ENCODE measurements at regions not wholly inside any gene's neighbourhood (a gene's known extent, or its start where the extent isn't known, plus 50 kb on each side); places are given as distances from the start of the nearest gene placed in this dataset.
"Not testable (repeated sequence)": the region's sequence is repeated elsewhere in the genome, so short reads cannot be mapped to it uniquely, and the experiment has no call there.

GRCh38 chr6:137286916-137287315 is 67.7 kb upstream of the IFNGR1 start:
- peaks cover 38% of the 10 kb centered on the region for H3K4me1 ChIP-seq (ENCODE audit: insufficient read depth, low read length)
- no peaks in the 10 kb centered on the region for H3K27me3 ChIP-seq (ENCODE audit: insufficient read depth, low read length)
- no peak overlapping the region for H3K4me3 ChIP-seq (ENCODE audit: low read length)
- H3K9me3 ChIP-seq (ENCODE audit: low read depth, low read length) = no peaks in the 10 kb centered on the region

GRCh38 chr6:137286368-137286767 is 67.2 kb upstream of the IFNGR1 start:
- H3K4me3 ChIP-seq (ENCODE audit: low read length) = no peak overlapping the region
- H3K9me3 ChIP-seq (ENCODE audit: low read depth, low read length) = no peaks in the 10 kb centered on the region
- H3K4me1 ChIP-seq (ENCODE audit: insufficient read depth, low read length) = peaks cover 36% of the 10 kb centered on the region
- H3K27me3 ChIP-seq (ENCODE audit: insufficient read depth, low read length) = no peaks in the 10 kb centered on the region

- Histone ChIP-seq H3K27me3 (ENCODE audit: insufficient read depth, low read length) (no peaks in the 10 kb centered on the region), H3K4me1 (ENCODE audit: insufficient read depth, low read length) (peaks cover 25% of the 10 kb centered on the region)
Observed at GRCh38 chr6:137284811-137285110, 65.6 kb upstream of the IFNGR1 start.

DNA sequence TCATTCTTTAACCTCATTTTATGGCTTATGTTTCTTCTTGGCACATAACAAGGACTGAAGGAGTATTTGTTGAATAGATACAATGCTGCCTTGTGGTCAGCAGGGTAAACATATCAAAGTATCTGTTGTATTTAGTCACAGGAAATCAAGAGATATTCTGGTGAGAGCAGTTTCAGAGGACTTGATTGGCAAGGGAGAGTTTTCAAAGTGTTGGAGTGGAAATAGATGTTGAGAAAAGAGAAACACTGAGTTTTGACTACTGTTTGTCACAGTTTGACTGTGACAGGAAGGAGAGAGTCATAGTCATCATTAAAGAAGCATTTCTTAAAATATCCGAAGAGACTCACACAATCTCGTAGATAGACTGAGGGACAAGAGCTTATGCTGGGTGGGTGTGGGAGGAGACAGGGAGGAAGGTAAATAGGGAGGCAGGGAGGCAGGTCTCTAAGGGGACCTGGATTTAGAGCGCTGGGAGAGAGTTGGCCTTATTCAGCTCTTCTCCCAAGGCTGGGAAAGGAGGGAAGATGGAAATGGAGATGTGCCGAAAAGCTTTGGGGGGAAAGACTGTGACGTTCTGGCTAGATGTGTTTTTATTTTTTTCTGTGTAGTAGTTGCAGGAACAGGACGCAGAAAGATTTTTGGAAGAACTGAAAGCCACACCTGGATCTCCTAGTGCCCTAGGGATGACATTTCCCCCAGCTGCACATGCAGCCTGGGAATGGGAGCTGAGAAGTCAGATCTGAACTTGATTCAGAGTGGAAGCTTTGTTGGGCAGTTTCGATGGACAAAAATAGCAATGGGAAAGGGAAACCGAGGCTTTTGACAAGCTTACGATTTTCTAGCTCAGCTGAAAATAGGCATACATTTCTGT is 65.0 kb upstream of the IFNGR1 start:
- Histone ChIP-seq H3K27me3 (ENCODE audit: insufficient read depth, low read length) (no peaks in the 10 kb centered on the region), H3K4me3 (ENCODE audit: low read length) (no peak overlapping the region), H3K9me3 (ENCODE audit: low read depth, low read length) (no peaks in the 10 kb centered on the region), H3K4me1 (ENCODE audit: insufficient read depth, low read length) (peaks cover 25% of the 10 kb centered on the region)

More at GRCh38 chr6:137284811-137285110, 65.6 kb upstream of the IFNGR1 start:
- H3K9me3 ChIP-seq (ENCODE audit: low read depth, low read length) = no peaks in the 10 kb centered on the region
- no peak overlapping the region for H3K4me3 ChIP-seq (ENCODE audit: low read length)

DNA sequence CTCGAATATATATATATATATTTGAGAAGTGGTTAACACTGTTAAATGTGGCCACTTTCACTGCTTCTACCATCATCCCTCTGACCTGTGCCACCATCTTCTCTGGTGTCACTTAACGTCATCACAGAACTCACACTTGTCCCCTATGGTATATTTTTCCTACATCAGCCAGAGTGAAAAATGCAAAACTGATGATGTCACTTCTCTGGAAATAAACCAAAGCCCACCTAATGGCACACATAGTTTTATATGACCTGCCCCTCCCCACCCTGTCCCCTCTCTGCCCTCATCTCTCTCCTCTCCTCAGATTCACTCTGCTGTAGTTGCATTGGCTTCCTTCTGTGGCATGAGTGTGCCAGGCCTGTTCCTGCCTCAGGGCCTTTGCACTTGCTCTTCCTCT is 63.9 kb upstream of the IFNGR1 start:
- H3K4me1 ChIP-seq (ENCODE audit: insufficient read depth, low read length) = peaks cover 25% of the 10 kb centered on the region
- no peak overlapping the region for H3K4me3 ChIP-seq (ENCODE audit: low read length)
- no peaks in the 10 kb centered on the region for H3K27me3 ChIP-seq (ENCODE audit: insufficient read depth, low read length)
- H3K9me3 ChIP-seq (ENCODE audit: low read depth, low read length) = no peaks in the 10 kb centered on the region

DNA sequence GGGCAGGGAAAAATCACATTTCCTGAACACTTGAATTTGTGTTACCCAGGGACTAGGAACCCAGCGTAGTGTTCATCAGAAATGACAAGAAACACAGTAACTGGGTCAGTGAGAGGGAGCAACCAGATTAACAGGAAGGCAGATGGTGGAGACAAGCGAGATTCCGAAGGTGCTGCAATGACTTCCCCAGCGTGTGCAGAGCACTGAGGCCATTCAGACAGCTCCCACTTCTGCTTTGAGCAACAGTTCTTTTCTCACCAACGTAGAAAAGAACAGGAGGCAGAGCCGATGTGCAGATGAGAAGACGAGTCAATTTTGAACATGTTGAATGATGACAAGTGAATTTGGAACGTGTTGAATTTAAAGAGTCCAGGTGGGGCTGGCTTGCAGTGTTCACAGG is 63.1 kb upstream of the IFNGR1 start:
- Histone ChIP-seq H3K27me3 (ENCODE audit: insufficient read depth, low read length) (no peaks in the 10 kb centered on the region), H3K4me3 (ENCODE audit: low read length) (no peak overlapping the region), H3K9me3 (ENCODE audit: low read depth, low read length) (no peaks in the 10 kb centered on the region), H3K4me1 (ENCODE audit: insufficient read depth, low read length) (peaks cover 25% of the 10 kb centered on the region)

GRCh38 chr6:137279279-137279678 is 60.1 kb upstream of the IFNGR1 start:
- H3K27me3 ChIP-seq (ENCODE audit: insufficient read depth, low read length); H3K4me3 ChIP-seq (ENCODE audit: low read length); H3K9me3 ChIP-seq (ENCODE audit: low read depth, low read length): not testable (repeated sequence)
- H3K4me1 ChIP-seq (ENCODE audit: insufficient read depth, low read length) = peaks cover 22% of the 10 kb centered on the region

DNA sequence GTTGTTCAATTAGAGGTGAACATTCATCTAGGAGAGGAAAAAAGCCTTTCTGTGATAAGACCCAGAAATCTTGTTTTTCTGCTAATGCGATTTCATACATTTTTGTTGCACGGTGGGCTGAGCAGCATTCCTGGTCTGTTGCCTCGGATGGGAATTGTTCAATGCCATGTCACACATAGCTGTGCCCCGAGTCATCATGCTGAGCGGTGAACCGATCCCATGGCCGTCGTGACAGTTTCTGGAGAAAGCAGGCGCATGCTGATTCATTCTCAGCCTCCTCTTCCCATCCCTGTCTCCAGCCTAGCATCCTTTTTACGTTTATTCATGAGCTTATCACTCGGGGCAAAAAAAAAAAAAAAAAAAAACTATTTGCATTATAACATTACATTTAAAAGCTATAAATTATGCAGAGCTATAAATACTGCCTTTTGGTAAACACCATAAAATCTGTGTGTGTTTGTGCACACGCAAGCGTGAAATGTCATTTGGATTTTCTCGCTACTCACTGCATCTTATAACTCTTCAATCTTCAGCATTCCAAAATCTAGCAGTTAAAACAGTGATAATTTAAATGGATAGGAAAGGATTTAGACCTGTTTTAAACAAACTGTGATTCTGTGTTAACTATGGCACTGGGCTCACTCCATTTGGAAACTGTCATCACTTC is 58.9 kb upstream of the IFNGR1 start:
- Histone ChIP-seq H3K4me1 (ENCODE audit: insufficient read depth, low read length) (peaks cover 15% of the 10 kb centered on the region), H3K9me3 (ENCODE audit: low read depth, low read length) (no peaks in the 10 kb centered on the region), H3K27me3 (ENCODE audit: insufficient read depth, low read length) (no peaks in the 10 kb centered on the region), H3K4me3 (ENCODE audit: low read length) (no peak overlapping the region)

DNA sequence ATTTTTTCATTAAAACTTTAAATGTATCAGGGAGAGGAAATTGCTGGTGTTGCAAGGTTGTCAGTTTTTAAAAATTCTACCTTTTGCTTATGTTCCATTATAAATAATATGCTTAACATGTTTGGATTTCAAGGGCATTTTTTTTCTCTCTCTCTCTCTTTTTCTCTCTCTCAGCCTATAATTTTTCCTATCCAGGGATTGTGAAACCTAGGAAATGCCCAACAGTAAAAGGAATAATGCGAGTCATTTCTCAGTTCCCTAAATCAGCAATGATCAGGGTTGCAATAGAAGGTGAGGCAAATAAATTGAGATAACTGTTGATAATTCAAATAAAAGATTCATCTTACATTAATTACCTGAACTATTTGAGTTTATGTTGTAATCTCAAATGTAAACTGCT is 53.2 kb upstream of the IFNGR1 start:
- Histone ChIP-seq H3K27me3 (ENCODE audit: insufficient read depth, low read length) (no peaks in the 10 kb centered on the region), H3K4me1 (ENCODE audit: insufficient read depth, low read length) (peaks cover 4% of the 10 kb centered on the region), H3K4me3 (ENCODE audit: low read length) (no peak overlapping the region), H3K9me3 (ENCODE audit: low read depth, low read length) (no peaks in the 10 kb centered on the region)

DNA sequence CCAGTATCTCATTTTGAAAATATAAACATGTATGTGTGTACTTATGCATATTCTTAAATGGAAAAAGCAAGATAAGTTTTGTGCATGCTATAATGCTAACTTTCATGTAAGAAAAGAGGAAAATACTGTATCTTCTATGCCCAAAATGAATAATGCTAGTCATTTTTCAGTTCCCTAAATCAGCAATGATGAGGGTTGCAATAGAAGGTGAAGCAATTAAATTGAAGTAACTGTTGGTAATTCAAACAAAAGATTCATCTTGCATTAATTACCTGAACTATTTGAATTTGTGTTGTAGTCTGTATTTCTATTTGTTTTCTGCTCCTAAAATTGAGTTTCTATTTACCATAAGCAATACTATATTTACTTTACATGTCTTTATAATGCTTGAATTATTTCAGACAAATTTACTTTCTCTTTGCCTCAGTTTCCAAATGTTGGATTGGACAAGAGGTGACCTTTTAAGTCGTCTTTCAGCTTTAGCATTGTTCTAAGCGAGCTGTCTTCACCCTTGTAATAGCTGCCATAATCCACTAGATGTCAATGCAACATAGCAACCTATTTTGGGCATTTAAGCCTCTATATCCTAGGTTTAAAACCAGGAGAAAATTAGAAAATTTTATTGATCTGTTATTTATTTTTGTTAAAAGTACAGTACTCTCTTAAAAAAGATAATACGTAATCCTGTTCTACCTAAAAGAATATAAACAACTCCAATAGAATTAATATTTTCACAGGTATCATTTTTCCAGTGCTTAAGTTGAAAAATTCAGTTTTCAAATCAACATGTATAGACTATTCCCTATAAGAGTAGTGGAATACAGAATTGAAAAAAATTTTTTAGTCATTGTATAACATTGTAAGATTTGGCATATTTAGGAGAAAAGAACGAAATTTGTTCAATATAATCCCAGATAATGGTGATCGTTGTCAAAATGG is 52.3 kb upstream of the IFNGR1 start:
- Histone ChIP-seq H3K4me3 (ENCODE audit: low read length) (no peak overlapping the region), H3K4me1 (ENCODE audit: insufficient read depth, low read length) (peaks cover 4% of the 10 kb centered on the region), H3K27me3 (ENCODE audit: insufficient read depth, low read length) (no peaks in the 10 kb centered on the region), H3K9me3 (ENCODE audit: low read depth, low read length) (no peaks in the 10 kb centered on the region)

DNA sequence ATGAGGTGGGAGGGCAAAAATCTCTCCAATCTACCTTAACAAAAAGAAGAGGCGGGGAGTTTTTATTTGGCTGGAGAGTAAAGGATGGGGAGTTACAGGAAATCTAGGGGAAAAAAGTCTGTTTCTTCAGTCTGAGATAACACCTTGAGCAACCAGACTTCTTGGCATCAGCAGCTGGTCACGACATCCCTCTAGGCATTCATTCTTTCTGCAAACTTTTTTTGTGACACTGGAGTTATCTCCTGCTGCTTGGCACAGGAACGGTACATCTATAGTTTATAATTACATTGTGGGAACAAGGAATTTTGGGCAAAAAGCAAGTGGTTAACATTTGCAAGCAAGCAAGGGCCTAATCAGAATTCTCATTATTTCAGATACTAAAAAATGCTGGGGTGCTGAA is 50.6 kb upstream of the IFNGR1 start:
- H3K4me1 ChIP-seq (ENCODE audit: insufficient read depth, low read length) = peaks cover 4% of the 10 kb centered on the region
- no peaks in the 10 kb centered on the region for H3K27me3 ChIP-seq (ENCODE audit: insufficient read depth, low read length)
- H3K9me3 ChIP-seq (ENCODE audit: low read depth, low read length) = no peaks in the 10 kb centered on the region
- no peak overlapping the region for H3K4me3 ChIP-seq (ENCODE audit: low read length)

DNA sequence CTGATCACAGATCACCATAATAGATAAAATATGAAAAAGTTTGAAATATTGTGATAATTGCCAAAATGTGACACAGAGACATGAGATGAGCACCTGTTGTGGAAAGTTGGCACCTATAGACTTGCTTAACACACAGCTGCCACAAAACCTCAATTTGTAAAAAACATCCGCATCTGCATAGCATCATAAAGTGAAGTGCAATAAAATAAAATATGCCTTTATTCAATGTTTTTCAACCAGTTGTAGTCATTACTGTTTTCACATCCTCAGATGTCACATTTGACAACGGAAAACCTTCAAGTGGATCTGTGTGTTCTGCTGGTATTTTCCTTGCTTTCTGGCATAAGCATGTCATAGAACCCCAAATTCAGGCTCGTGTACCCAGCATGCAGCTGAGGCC is 50.2 kb upstream of the IFNGR1 start:
- H3K4me1 ChIP-seq (ENCODE audit: insufficient read depth, low read length) = peaks cover 4% of the 10 kb centered on the region
- H3K4me3 ChIP-seq (ENCODE audit: low read length) = no peak overlapping the region
- no peaks in the 10 kb centered on the region for H3K27me3 ChIP-seq (ENCODE audit: insufficient read depth, low read length)
- no peaks in the 10 kb centered on the region for H3K9me3 ChIP-seq (ENCODE audit: low read depth, low read length)

Measured in mononuclear cell (primary cell).